ENCODE measurements at regions not wholly inside any gene's neighbourhood (a gene's known extent, or its start where the extent isn't known, plus 50 kb on each side); places are given as distances from the start of the nearest gene placed in this dataset.

- intact Hi-C loops (cut with DNase I), result no loop called here
- Histone ChIP-seq H3K4me1 (no peaks in the 10 kb centered on the region), H3K36me3 (no peaks in the 10 kb centered on the region), H3K4me3 (no peak overlapping the region), H3K27ac (no peak overlapping the region), H3K27me3 (no peaks in the 10 kb centered on the region), H3K9me3 (no peaks in the 10 kb centered on the region)
- DNase-seq (no peak), FAIRE-seq (no peak), ATAC-seq (peak in 1 of 4 donors; percentile 47)
- 36 to 44% methylated on average over 3 of the region's 3 CpGs for WGBS, 2 donors
- TF ChIP-seq CTCF (IDR thresholded peaks at IDR 0.05), result no peak
Measured at GRCh38 chr14:43981135-43981768, 525.8 kb downstream of the FSCB start.

GRCh38 chr14:43956741-43957140 is 550.3 kb downstream of the FSCB start:
- intact Hi-C loops (cut with DNase I), result no loop called here
- H3K27ac ChIP-seq, result no peak overlapping the region
- H3K4me3 ChIP-seq, result no peak overlapping the region
- H3K4me1 ChIP-seq, result no peaks in the 10 kb centered on the region
- H3K27me3 ChIP-seq, result no peaks in the 10 kb centered on the region
- FAIRE-seq (no peak), ATAC-seq (no peak), DNase-seq (no peak)
- TF ChIP-seq CTCF (IDR thresholded peaks at IDR 0.05), result no peak
- 77 to 89% methylated on average over 5 of the region's 5 CpGs for WGBS, 2 donors
- H3K36me3 ChIP-seq, result no peaks in the 10 kb centered on the region
- H3K9me3 ChIP-seq, result no peaks in the 10 kb centered on the region

GRCh38 chr14:43949400-43949799 is 557.7 kb downstream of the FSCB start:
- DNase-seq (no peak), ATAC-seq (no peak), FAIRE-seq (no peak)
- no peaks in the 10 kb centered on the region for H3K9me3 ChIP-seq
- 20 to 24% methylated on average over 3 of the region's 3 CpGs for WGBS, 2 donors
- intact Hi-C loops (cut with DNase I), result no loop called here
- H3K27me3 ChIP-seq, result no peaks in the 10 kb centered on the region
- H3K27ac ChIP-seq, result no peak overlapping the region
- no peaks in the 10 kb centered on the region for H3K36me3 ChIP-seq
- H3K4me1 ChIP-seq, result no peaks in the 10 kb centered on the region
- no peak overlapping the region for H3K4me3 ChIP-seq
- TF ChIP-seq CTCF (IDR thresholded peaks at IDR 0.05), result no peak

- ATAC-seq, result no peak
- no peak overlapping the region for H3K27ac ChIP-seq
- H3K4me3 ChIP-seq, result no peak overlapping the region
- intact Hi-C loops (cut with DNase I), result no loop called here
- FAIRE-seq, result no peak
- no peak for TF ChIP-seq CTCF (IDR thresholded peaks at IDR 0.05)
- no peaks in the 10 kb centered on the region for H3K9me3 ChIP-seq
- no peaks in the 10 kb centered on the region for H3K4me1 ChIP-seq
- no peaks in the 10 kb centered on the region for H3K36me3 ChIP-seq
- DNase-seq, result peak in 1 of 6 donors; percentile 23
- WGBS, 2 donors, result 69 to 79% methylated on average over 11 of the region's 11 CpGs
- H3K27me3 ChIP-seq, result no peaks in the 10 kb centered on the region
Measured at GRCh38 chr14:43939836-43940235, 567.2 kb downstream of the FSCB start.

- DNase-seq, result peak in 2 of 6 donors; percentile 31 to 39
- H3K27ac ChIP-seq, result no peak overlapping the region
- WGBS, 2 donors, result 73 to 84% methylated on average over 25 of the region's 25 CpGs
- no peaks in the 10 kb centered on the region for H3K27me3 ChIP-seq
- no peaks in the 10 kb centered on the region for H3K4me1 ChIP-seq
- intact Hi-C loops (cut with DNase I), result no loop called here
- no peak overlapping the region for H3K4me3 ChIP-seq
- no peak for FAIRE-seq
- TF ChIP-seq CTCF (IDR thresholded peaks at IDR 0.05), result no peak
- H3K9me3 ChIP-seq, result no peaks in the 10 kb centered on the region
- no peak for ATAC-seq
- no peaks in the 10 kb centered on the region for H3K36me3 ChIP-seq
Measured at GRCh38 chr14:43938588-43939281, 568.3 kb downstream of the FSCB start.

Measured in pancreas (tissue), 10 donors.